Upper lobe of left lung (tissue), 6 donors: ENCODE measurements at regions not wholly inside any gene's neighbourhood (a gene's known extent, or its start where the extent isn't known, plus 50 kb on each side); places are given as distances from the start of the nearest gene placed in this dataset.
"Not testable (repeated sequence)": the region's sequence is repeated elsewhere in the genome, so short reads cannot be mapped to it uniquely, and the experiment has no call there.

Experiments
- ATAC-seq, 2 donors: fragments of 200-7000 bp; cut with Tn5 transposase; one replicate each; pipeline ENCODE4 v1.9.1; 2022; ENCODE audit warnings: mild to moderate bottlenecking in 2 of 2, moderate library complexity in 2 of 2; ENCODE audit not compliant: low FRiP score in 2 of 2
- DNase-seq, 2 donors: peaks; one replicate each; pipeline ENCODE4 v3.0.0-alpha.2; 2019 to 2020
- H3K27ac ChIP-seq, 4 donors: fragments of 200-600 bp; sonication (generic); one replicate each; pipeline ENCODE4 v1.5.1; 2016 to 2019
- H3K27me3 ChIP-seq, 4 donors: fragments of 200-600 bp; sonication (generic); one replicate each; pipeline ENCODE4 v1.5.1; 2017 to 2019
- H3K36me3 ChIP-seq, 4 donors: fragments of 200-600 bp; sonication (generic); one replicate each; pipeline ENCODE4 v1.5.1; 2016 to 2019
- H3K4me1 ChIP-seq, 4 donors: fragments of 200-600 bp; sonication (generic); one replicate each; pipeline ENCODE4 v1.5.1; 2018 to 2019
- H3K4me3 ChIP-seq, 4 donors: fragments of 200-600 bp; sonication (generic); one replicate each; pipeline ENCODE4 v1.5.1; 2017 to 2019; ENCODE audit warnings: mild to moderate bottlenecking in 2 of 4, moderate library complexity in 1 of 4
- H3K9me3 ChIP-seq, 4 donors: fragments of 200-600 bp; sonication (generic); one replicate each; pipeline ENCODE4 v1.5.1; 2018 to 2019
- EP300 ChIP-seq, 4 donors: sonication (generic); formaldehyde crosslinking; IDR thresholded peaks; one replicate each; pipeline ENCODE4 v1.5.1; 2017; ENCODE audit warnings: antibody characterized with exemption in 4 of 4, control low read depth in 2 of 4
- POLR2A ChIP-seq, 4 donors: fragments of 450-650 bp; IDR thresholded peaks; one replicate each; pipeline ENCODE4 v1.5.1; 2016 to 2017; ENCODE audit warnings: antibody characterized with exemption in 4 of 4, mild to moderate bottlenecking in 2 of 4
- POLR2AphosphoS5 ChIP-seq, 2 donors: sonication (generic); formaldehyde crosslinking; IDR thresholded peaks; one replicate each; pipeline ENCODE4 v1.5.1; 2017; ENCODE audit warnings: antibody characterized with exemption in 2 of 2
- WGBS, 2 donors: methylation state at CpG; one replicate each; pipeline ENCODE4 v1.1.5; 2017 to 2018; 5-methylcytosine and 5-hydroxymethylcytosine counted together
- TF ChIP-seq, protein P1 (sequence below), 6 experiments: fragments of 450-650 bp in 4 of 6; fragments of 200-600 bp in 2 of 6; sonication (generic) in 2 of 6; IDR thresholded peaks; one replicate each; pipeline ENCODE4 v1.5.1; 2016 to 2019; ENCODE audit warnings: antibody characterized with exemption in 6 of 6
- donor health status: DM: no; HTN: no; CAD: no; lungs with moderate emphysema.
- donor health status: DM: no; HTN: yes; CAD: no; lungs with severe emphysema.

DNA sequence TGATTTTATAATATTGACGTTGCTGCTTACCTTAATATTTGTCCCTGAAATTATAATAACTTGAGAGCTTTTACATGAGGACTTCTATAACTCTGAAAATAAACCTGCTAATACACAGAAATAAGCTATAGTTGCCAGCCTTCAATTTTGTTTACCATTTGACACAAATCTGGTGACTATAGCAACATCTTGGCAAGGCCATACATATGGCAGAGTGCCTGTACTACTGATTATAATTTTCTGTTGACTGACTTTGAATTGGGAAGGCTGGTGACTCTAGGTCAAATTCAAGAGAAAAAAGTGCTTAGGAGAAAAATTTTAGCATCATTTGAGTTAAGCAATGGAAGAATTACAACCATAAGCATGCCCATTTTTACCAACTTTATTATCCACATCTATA lies 581.4 kb upstream of the PTPRD start:
- Histone ChIP-seq H3K27me3 (no peaks in the 10 kb centered on the region), H3K36me3 (no peaks in the 10 kb centered on the region), H3K4me1 (no peaks in the 10 kb centered on the region), H3K9me3 (no peaks in the 10 kb centered on the region), H3K4me3 (no peak overlapping the region), H3K27ac (no peak overlapping the region)
- no peak for ATAC-seq
- no peak for DNase-seq
- TF ChIP-seq, protein P1, sequence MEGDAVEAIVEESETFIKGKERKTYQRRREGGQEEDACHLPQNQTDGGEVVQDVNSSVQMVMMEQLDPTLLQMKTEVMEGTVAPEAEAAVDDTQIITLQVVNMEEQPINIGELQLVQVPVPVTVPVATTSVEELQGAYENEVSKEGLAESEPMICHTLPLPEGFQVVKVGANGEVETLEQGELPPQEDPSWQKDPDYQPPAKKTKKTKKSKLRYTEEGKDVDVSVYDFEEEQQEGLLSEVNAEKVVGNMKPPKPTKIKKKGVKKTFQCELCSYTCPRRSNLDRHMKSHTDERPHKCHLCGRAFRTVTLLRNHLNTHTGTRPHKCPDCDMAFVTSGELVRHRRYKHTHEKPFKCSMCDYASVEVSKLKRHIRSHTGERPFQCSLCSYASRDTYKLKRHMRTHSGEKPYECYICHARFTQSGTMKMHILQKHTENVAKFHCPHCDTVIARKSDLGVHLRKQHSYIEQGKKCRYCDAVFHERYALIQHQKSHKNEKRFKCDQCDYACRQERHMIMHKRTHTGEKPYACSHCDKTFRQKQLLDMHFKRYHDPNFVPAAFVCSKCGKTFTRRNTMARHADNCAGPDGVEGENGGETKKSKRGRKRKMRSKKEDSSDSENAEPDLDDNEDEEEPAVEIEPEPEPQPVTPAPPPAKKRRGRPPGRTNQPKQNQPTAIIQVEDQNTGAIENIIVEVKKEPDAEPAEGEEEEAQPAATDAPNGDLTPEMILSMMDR (IDR thresholded peaks at IDR 0.05) = no peak
- TF ChIP-seq POLR2A (IDR thresholded peaks at IDR 0.05) (no peak), EP300 (IDR thresholded peaks at IDR 0.05) (no peak), POLR2AphosphoS5 (IDR thresholded peaks at IDR 0.05) (no peak)
- 76 to 79% methylated on average over 1 of the region's 1 CpG for WGBS, 2 donors

- H3K4me1 ChIP-seq, H3K4me3 ChIP-seq, H3K9me3 ChIP-seq, H3K36me3 ChIP-seq, H3K27me3 ChIP-seq, ATAC-seq, H3K27ac ChIP-seq: not testable (repeated sequence)
- 84 to 95% methylated on average over 12 to 21 of the region's 22 CpGs for WGBS, 2 donors
- peak in 1 of 2 donors; percentile 62 for DNase-seq
Observed at GRCh38 chr9:11196840-11197365, 584.1 kb upstream of the PTPRD start.

DNA sequence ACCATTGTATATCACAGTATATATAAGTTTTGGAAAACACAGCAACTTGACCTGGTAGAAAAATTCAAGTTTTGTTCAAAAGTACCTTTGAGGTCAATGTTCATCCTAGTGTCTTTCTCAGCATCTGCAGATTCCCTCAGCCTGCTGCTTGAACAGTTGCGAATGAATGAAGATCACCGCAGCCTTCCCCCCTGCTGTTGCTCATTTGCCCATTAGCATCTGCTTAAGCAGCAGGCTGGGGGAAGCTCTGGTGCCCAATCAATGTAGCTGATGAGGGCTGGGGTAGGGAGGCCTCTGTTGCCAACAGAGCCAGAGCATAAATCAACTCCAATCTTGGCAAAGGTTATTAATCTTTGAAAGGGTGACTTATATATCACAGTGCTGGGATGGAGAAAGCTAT lies 586.5 kb upstream of the PTPRD start:
- WGBS, 2 donors = 61 to 66% methylated on average over 2 of the region's 2 CpGs
- DNase-seq (no peak), ATAC-seq (no peak)
- TF ChIP-seq POLR2AphosphoS5 (IDR thresholded peaks at IDR 0.05) = no peak
- Histone ChIP-seq H3K9me3 (no peaks in the 10 kb centered on the region), H3K27ac (no peak overlapping the region), H3K4me1 (no peaks in the 10 kb centered on the region), H3K36me3 (no peaks in the 10 kb centered on the region), H3K4me3 (no peak overlapping the region), H3K27me3 (no peaks in the 10 kb centered on the region)

- H3K9me3 ChIP-seq = no peaks in the 10 kb centered on the region
- no peak for ATAC-seq
- TF ChIP-seq EP300 (IDR thresholded peaks at IDR 0.05) (no peak), POLR2AphosphoS5 (IDR thresholded peaks at IDR 0.05) (no peak), POLR2A (IDR thresholded peaks at IDR 0.05) (no peak)
- TF ChIP-seq, protein P1 (IDR thresholded peaks at IDR 0.05) = no peak
- WGBS, 2 donors = 77 to 89% methylated on average over 3 of the region's 3 CpGs
- DNase-seq = no peak
- H3K36me3 ChIP-seq = no peaks in the 10 kb centered on the region
- H3K4me1 ChIP-seq = no peaks in the 10 kb centered on the region
- no peaks in the 10 kb centered on the region for H3K27me3 ChIP-seq
- H3K27ac ChIP-seq = no peak overlapping the region
- no peak overlapping the region for H3K4me3 ChIP-seq
Observed at GRCh38 chr9:11204521-11204920, 591.7 kb upstream of the PTPRD start.

GRCh38 chr9:11206925-11207324 lies 594.1 kb upstream of the PTPRD start:
- no peak overlapping the region for H3K4me3 ChIP-seq
- H3K4me1 ChIP-seq = no peaks in the 10 kb centered on the region
- H3K9me3 ChIP-seq = no peaks in the 10 kb centered on the region
- DNase-seq = no peak
- no peak overlapping the region for H3K27ac ChIP-seq
- no peaks in the 10 kb centered on the region for H3K36me3 ChIP-seq
- TF ChIP-seq POLR2AphosphoS5 (IDR thresholded peaks at IDR 0.05) = no peak
- TF ChIP-seq, protein P1 (IDR thresholded peaks at IDR 0.05) = no peak
- TF ChIP-seq EP300 (IDR thresholded peaks at IDR 0.05) = no peak
- no peak for TF ChIP-seq POLR2A (IDR thresholded peaks at IDR 0.05)
- no peaks in the 10 kb centered on the region for H3K27me3 ChIP-seq
- ATAC-seq = no peak

GRCh38 chr9:11233696-11234095 lies 620.9 kb upstream of the PTPRD start:
- ATAC-seq (no peak), DNase-seq (no peak)
- TF ChIP-seq POLR2AphosphoS5 (IDR thresholded peaks at IDR 0.05) (no peak), POLR2A (IDR thresholded peaks at IDR 0.05) (no peak), EP300 (IDR thresholded peaks at IDR 0.05) (no peak)
- TF ChIP-seq, protein P1 (IDR thresholded peaks at IDR 0.05) = no peak
- Histone ChIP-seq H3K4me3 (no peak overlapping the region), H3K27me3 (no peaks in the 10 kb centered on the region), H3K9me3 (no peaks in the 10 kb centered on the region), H3K27ac (no peak overlapping the region), H3K4me1 (no peaks in the 10 kb centered on the region), H3K36me3 (no peaks in the 10 kb centered on the region)
- 63 to 72% methylated on average over 1 of the region's 1 CpG for WGBS, 2 donors
